ENCODE measurements at regions not wholly inside any gene's neighbourhood (a gene's known extent, or its start where the extent isn't known, plus 50 kb on each side); places are given as distances from the start of the nearest gene placed in this dataset.

GRCh38 chrX:128870361-128870760, 652.9 kb downstream of the SMARCA1 start:
- TF ChIP-seq CTCF (optimal IDR thresholded peaks at IDR 0.05 in 1 of 3, IDR thresholded peaks at IDR 0.05 in 1 of 3, conservative IDR thresholded peaks at IDR 0.05 in 1 of 3; ENCODE audit: extremely low read depth in 1 of 3, insufficient read depth in 2 of 3, low read length in 3 of 3) (no peak), EZH2 (IDR thresholded peaks at IDR 0.05; ENCODE audit: low read length) (no peak)

All from keratinocyte (primary cell).